ENCODE measurements at regions not wholly inside any gene's neighbourhood (a gene's known extent, or its start where the extent isn't known, plus 50 kb on each side); places are given as distances from the start of the nearest gene placed in this dataset.

GRCh38 chr12:67439611-67440010 lies 170.5 kb downstream of the CAND1 start:
- intact Hi-C loops (cut with micrococcal nuclease; ENCODE audit: unreplicated experiment) (loop anchor here (2.0 to 5.0 kb wide), 2 partner anchors 83 to 277 kb away; no protein-coding TSS in a partner anchor), in situ Hi-C loops (cut with MboI) (loop anchor here (10.0 kb wide), 1 partner anchor 505 kb away; no protein-coding TSS in a partner anchor)
- Histone ChIP-seq H3K9me3 (replicated peaks; ENCODE audit: control insufficient read depth, insufficient read depth, low read length) (no peaks in the 10 kb centered on the region; the same call in 2 of the 3 replicates), H3K27ac (ENCODE audit: control insufficient read depth, insufficient read depth) (no peak overlapping the region), H4K20me1 (ENCODE audit: control insufficient read depth, insufficient read depth) (no peaks in the 10 kb centered on the region), H3K9ac (ENCODE audit: control insufficient read depth, insufficient read depth, low read length) (no peak overlapping the region), H3K36me3 (ENCODE audit: control insufficient read depth in 2 of 2, insufficient read depth in 2 of 2, low read length in 1 of 2) (no peaks in the 10 kb centered on the region), H3K4me3 (no peak overlapping the region), H3K4me2 (ENCODE audit: control insufficient read depth, insufficient read depth) (no peak overlapping the region), H3K27me3 (replicated peaks in 1 of 2; ENCODE audit: control insufficient read depth in 2 of 2, insufficient read depth in 2 of 2, low read length in 1 of 2) (no peaks in the 10 kb centered on the region; a peak in 1 of 4 replicates), H3K4me1 (ENCODE audit: control insufficient read depth, insufficient read depth, low read length) (peaks cover 8% of the 10 kb centered on the region; the same call in 1 of the 2 replicates), H2AFZ (ENCODE audit: control insufficient read depth, low read depth, low read length) (no peak overlapping the region), H3K79me2 (ENCODE audit: control insufficient read depth, insufficient read depth, low read length) (no peaks in the 10 kb centered on the region)
- no peak for TF ChIP-seq ZNF217 (IDR thresholded peaks at IDR 0.05)
- TF ChIP-seq GABPA (IDR thresholded peaks at IDR 0.05; ENCODE audit: low read depth), result no peak
- TF ChIP-seq PML (IDR thresholded peaks at IDR 0.05; ENCODE audit: low read length), result no peak
- TF ChIP-seq STAT3 (IDR thresholded peaks at IDR 0.05; ENCODE audit: low read depth, low read length), result no peak
- TF ChIP-seq, protein P1, sequence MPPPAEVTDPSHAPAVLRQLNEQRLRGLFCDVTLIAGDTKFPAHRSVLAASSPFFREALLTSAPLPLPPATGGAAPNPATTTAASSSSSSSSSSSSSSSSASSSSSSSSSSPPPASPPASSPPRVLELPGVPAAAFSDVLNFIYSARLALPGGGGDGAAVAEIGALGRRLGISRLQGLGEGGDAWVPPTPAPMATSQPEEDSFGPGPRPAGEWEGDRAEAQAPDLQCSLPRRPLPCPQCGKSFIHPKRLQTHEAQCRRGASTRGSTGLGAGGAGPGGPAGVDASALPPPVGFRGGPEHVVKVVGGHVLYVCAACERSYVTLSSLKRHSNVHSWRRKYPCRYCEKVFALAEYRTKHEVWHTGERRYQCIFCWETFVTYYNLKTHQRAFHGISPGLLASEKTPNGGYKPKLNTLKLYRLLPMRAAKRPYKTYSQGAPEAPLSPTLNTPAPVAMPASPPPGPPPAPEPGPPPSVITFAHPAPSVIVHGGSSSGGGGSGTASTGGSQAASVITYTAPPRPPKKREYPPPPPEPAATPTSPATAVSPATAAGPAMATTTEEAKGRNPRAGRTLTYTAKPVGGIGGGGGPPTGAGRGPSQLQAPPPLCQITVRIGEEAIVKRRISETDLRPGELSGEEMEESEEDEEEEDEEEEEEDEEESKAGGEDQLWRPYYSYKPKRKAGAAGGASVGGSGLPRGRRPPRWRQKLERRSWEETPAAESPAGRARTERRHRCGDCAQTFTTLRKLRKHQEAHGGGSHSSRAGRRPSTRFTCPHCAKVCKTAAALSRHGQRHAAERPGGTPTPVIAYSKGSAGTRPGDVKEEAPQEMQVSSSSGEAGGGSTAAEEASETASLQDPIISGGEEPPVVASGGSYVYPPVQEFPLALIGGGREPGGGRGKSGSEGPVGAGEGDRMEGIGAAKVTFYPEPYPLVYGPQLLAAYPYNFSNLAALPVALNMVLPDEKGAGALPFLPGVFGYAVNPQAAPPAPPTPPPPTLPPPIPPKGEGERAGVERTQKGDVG (CRISPR knock-in tag; IDR thresholded peaks at IDR 0.05), result no peak
- no peak for TF ChIP-seq CBX5 (IDR thresholded peaks at IDR 0.05; ENCODE audit: low read depth)
- TF ChIP-seq SMAD5 (IDR thresholded peaks at IDR 0.05; ENCODE audit: low read depth), result no peak
- TF ChIP-seq, protein P2, sequence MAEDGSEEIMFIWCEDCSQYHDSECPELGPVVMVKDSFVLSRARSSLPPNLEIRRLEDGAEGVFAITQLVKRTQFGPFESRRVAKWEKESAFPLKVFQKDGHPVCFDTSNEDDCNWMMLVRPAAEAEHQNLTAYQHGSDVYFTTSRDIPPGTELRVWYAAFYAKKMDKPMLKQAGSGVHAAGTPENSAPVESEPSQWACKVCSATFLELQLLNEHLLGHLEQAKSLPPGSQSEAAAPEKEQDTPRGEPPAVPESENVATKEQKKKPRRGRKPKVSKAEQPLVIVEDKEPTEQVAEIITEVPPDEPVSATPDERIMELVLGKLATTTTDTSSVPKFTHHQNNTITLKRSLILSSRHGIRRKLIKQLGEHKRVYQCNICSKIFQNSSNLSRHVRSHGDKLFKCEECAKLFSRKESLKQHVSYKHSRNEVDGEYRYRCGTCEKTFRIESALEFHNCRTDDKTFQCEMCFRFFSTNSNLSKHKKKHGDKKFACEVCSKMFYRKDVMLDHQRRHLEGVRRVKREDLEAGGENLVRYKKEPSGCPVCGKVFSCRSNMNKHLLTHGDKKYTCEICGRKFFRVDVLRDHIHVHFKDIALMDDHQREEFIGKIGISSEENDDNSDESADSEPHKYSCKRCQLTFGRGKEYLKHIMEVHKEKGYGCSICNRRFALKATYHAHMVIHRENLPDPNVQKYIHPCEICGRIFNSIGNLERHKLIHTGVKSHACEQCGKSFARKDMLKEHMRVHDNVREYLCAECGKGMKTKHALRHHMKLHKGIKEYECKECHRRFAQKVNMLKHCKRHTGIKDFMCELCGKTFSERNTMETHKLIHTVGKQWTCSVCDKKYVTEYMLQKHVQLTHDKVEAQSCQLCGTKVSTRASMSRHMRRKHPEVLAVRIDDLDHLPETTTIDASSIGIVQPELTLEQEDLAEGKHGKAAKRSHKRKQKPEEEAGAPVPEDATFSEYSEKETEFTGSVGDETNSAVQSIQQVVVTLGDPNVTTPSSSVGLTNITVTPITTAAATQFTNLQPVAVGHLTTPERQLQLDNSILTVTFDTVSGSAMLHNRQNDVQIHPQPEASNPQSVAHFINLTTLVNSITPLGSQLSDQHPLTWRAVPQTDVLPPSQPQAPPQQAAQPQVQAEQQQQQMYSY (CRISPR knock-in tag; IDR thresholded peaks at IDR 0.05), result no peak
- TF ChIP-seq RUNX3 (IDR thresholded peaks at IDR 0.05; ENCODE audit: low read length), result no peak
- TF ChIP-seq MEF2B (IDR thresholded peaks at IDR 0.05; ENCODE audit: partially characterized antibody, poor library complexity, severe bottlenecking), result no peak
- no peak for TF ChIP-seq NR2F1 (conservative IDR thresholded peaks at IDR 0.05)
- no peak for TF ChIP-seq CHD1 (IDR thresholded peaks at IDR 0.05; ENCODE audit: low read depth, low read length)
- no peak for TF ChIP-seq IRF3 (IDR thresholded peaks at IDR 0.05)
- no peak for TF ChIP-seq BCL11A (IDR thresholded peaks at IDR 0.05; ENCODE audit: low read depth, low read length)
- no peak for TF ChIP-seq EED (IDR thresholded peaks at IDR 0.05; ENCODE audit: low read depth)
- TF ChIP-seq ASH2L (IDR thresholded peaks at IDR 0.05; ENCODE audit: borderline replicate concordance, low read depth), result no peak
- POLR2A ChIA-PET, result no interaction called here
- 80% methylated on average over 3 of the region's 3 CpGs for WGBS (ENCODE audit: insufficient coverage, insufficient replicate concordance, low lambda C conversion rate, missing lambda C conversion rate)
- RAD21 ChIA-PET (ENCODE audit: unreplicated experiment), result interaction anchor here (1.8 kb wide), 1 partner anchor 83 kb away, joined by 9 read pairs; no protein-coding TSS in a partner anchor
- no peak for DNase-seq (ENCODE audit: low read depth, low spot score)
- FAIRE-seq, result no peak
- no TSS peak for BruUV-seq (replicated peaks)
- CTCF ChIA-PET, result interaction anchor here (1.2 to 6.6 kb wide), 2 partner anchors 84 to 718 kb away, joined by 3 to 46 read pairs; no protein-coding TSS in a partner anchor
- SMC1A ChIA-PET (ENCODE audit: uncharacterized antibody, unreplicated experiment), result interaction anchor here (1.1 to 4.3 kb wide), 2 partner anchors 85 to 278 kb away, joined by 5 to 21 read pairs; no protein-coding TSS in a partner anchor
- no peak for ATAC-seq

Data from GM12878 (cell line).